ENCODE measurements at regions not wholly inside any gene's neighbourhood (a gene's known extent, or its start where the extent isn't known, plus 50 kb on each side); places are given as distances from the start of the nearest gene placed in this dataset.
"Not testable (repeated sequence)": the region's sequence is repeated elsewhere in the genome, so short reads cannot be mapped to it uniquely, and the experiment has no call there.

- no peaks in the 10 kb centered on the region for H3K9me3 ChIP-seq
- no peaks in the 10 kb centered on the region for H3K36me3 ChIP-seq
- intact Hi-C loops (cut with DNase I), result no loop called here
- H3K27ac ChIP-seq, result no peak overlapping the region
- DNase-seq (no peak), ATAC-seq (no peak)
- TF ChIP-seq, protein P1, sequence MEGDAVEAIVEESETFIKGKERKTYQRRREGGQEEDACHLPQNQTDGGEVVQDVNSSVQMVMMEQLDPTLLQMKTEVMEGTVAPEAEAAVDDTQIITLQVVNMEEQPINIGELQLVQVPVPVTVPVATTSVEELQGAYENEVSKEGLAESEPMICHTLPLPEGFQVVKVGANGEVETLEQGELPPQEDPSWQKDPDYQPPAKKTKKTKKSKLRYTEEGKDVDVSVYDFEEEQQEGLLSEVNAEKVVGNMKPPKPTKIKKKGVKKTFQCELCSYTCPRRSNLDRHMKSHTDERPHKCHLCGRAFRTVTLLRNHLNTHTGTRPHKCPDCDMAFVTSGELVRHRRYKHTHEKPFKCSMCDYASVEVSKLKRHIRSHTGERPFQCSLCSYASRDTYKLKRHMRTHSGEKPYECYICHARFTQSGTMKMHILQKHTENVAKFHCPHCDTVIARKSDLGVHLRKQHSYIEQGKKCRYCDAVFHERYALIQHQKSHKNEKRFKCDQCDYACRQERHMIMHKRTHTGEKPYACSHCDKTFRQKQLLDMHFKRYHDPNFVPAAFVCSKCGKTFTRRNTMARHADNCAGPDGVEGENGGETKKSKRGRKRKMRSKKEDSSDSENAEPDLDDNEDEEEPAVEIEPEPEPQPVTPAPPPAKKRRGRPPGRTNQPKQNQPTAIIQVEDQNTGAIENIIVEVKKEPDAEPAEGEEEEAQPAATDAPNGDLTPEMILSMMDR (IDR thresholded peaks at IDR 0.05), result no peak
- H3K4me3 ChIP-seq, result no peak overlapping the region
- no peaks in the 10 kb centered on the region for H3K27me3 ChIP-seq (ENCODE audit: low read depth)
- no peaks in the 10 kb centered on the region for H3K4me1 ChIP-seq
Measured at GRCh38 chr21:34229353-34229752, 134.5 kb upstream of the KCNE2 start.

DNA sequence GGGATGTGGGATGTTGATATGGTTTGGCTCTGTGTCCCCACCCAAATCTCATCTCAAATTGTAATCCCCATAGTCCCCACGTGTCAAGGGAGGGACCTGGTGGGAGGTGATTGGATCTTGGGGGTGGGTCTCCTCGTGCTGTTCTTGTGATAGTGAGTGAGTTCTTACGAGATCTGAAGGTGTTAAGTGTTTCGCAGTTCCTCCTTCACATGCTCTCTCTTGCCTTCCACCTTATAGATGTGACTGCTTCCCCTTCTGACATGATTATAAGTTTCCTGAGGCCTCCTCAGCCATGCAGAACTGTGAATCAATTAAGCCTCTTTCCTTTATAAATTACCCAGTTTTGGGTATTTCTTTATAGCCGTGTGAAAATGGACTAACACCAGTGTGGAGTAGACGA is 130.1 kb upstream of the KCNE2 start:
- ATAC-seq; DNase-seq; H3K9me3 ChIP-seq; H3K4me1 ChIP-seq; H3K4me3 ChIP-seq; H3K27ac ChIP-seq; H3K27me3 ChIP-seq (ENCODE audit: low read depth); H3K36me3 ChIP-seq; intact Hi-C loops (cut with DNase I): not testable (repeated sequence)

- H3K27ac ChIP-seq, result no peak overlapping the region
- intact Hi-C loops (cut with DNase I), result no loop called here
- ATAC-seq, result no peak
- H3K36me3 ChIP-seq, result no peaks in the 10 kb centered on the region
- H3K4me3 ChIP-seq, result no peak overlapping the region
- TF ChIP-seq, protein P1 (IDR thresholded peaks at IDR 0.05), result no peak
- no peak for DNase-seq
- H3K4me1 ChIP-seq, result no peaks in the 10 kb centered on the region
- no peaks in the 10 kb centered on the region for H3K9me3 ChIP-seq
- no peaks in the 10 kb centered on the region for H3K27me3 ChIP-seq (ENCODE audit: low read depth)
Measured at GRCh38 chr21:34235514-34235913, 128.3 kb upstream of the KCNE2 start.

GRCh38 chr21:34242973-34243372 is 120.8 kb upstream of the KCNE2 start:
- TF ChIP-seq, protein P1 (IDR thresholded peaks at IDR 0.05), result no peak
- H3K36me3 ChIP-seq, result no peaks in the 10 kb centered on the region
- intact Hi-C loops (cut with DNase I), result no loop called here
- no peaks in the 10 kb centered on the region for H3K9me3 ChIP-seq
- no peaks in the 10 kb centered on the region for H3K4me1 ChIP-seq
- H3K27me3 ChIP-seq (ENCODE audit: low read depth), result no peaks in the 10 kb centered on the region
- H3K27ac ChIP-seq, result no peak overlapping the region
- no peak for DNase-seq
- ATAC-seq, result no peak
- no peak overlapping the region for H3K4me3 ChIP-seq

GRCh38 chr21:34243562-34243961 is 120.2 kb upstream of the KCNE2 start:
- Histone ChIP-seq H3K9me3 (no peaks in the 10 kb centered on the region), H3K4me1 (no peaks in the 10 kb centered on the region), H3K4me3 (no peak overlapping the region), H3K27me3 (ENCODE audit: low read depth) (no peaks in the 10 kb centered on the region), H3K27ac (no peak overlapping the region), H3K36me3 (no peaks in the 10 kb centered on the region)
- DNase-seq, result no peak
- TF ChIP-seq, protein P1 (IDR thresholded peaks at IDR 0.05), result peak; percentile 43
- ATAC-seq, result peak; percentile 52 to 67
- intact Hi-C loops (cut with DNase I), result no loop called here

DNA sequence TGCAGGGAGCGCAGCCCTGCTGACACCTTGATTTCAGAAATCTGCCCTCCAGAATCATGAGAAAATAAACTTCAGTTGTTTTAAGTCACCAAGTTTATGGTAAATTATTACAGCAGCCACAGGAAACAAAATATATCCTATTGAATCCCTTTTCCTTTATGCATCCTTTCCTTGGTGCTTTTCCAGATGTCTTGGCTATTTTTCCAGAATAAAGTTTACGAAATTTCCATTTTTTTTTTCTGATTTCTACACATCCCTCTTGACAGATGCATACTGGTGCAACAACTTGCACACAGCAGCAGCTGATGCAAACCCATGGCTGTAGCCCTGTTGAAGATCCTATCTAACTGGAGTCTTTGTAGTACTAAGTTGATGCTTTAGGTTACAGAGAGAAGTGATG is 111.1 kb upstream of the KCNE2 start:
- Histone ChIP-seq H3K4me3 (no peak overlapping the region), H3K36me3 (no peaks in the 10 kb centered on the region), H3K4me1 (no peaks in the 10 kb centered on the region), H3K9me3 (peaks cover 13% of the 10 kb centered on the region), H3K27me3 (ENCODE audit: low read depth) (no peaks in the 10 kb centered on the region), H3K27ac (no peak overlapping the region)
- intact Hi-C loops (cut with DNase I), result no loop called here
- ATAC-seq (no peak), DNase-seq (no peak)
- TF ChIP-seq, protein P1 (IDR thresholded peaks at IDR 0.05), result no peak

Data from lower lobe of right lung (tissue), 2 donors.